ENCODE measurements at regions not wholly inside any gene's neighbourhood (a gene's known extent, or its start where the extent isn't known, plus 50 kb on each side); places are given as distances from the start of the nearest gene placed in this dataset.

DNA sequence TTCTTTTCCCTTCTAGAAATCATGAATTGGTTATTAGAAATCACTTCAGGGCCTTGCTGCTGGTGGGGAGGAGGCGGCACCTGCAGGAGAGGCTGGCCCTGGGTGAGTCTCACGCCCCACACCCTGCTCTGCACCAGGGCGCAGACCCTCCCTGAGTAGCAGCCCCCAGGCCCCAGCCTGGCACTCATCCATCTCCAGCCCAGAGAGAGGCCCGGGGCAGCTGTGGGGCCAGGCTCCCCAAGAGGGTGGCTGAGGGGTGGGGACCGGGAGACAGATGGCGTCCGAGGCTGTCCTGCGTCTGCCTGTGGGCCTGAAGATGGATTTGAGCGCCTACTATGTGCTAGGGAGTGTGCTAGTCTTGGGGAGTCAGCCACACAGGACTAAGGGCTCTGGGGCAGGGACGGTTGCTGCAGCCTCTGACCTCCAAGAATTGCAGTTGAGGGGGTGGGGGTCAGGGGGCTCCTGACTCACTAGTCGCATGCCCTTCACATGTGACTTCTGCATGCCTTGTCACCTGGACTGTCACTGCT is 59.6 kb upstream of the GATA5 start:
- H3K27ac Mint-ChIP-seq, result no peak overlapping the region

DNA sequence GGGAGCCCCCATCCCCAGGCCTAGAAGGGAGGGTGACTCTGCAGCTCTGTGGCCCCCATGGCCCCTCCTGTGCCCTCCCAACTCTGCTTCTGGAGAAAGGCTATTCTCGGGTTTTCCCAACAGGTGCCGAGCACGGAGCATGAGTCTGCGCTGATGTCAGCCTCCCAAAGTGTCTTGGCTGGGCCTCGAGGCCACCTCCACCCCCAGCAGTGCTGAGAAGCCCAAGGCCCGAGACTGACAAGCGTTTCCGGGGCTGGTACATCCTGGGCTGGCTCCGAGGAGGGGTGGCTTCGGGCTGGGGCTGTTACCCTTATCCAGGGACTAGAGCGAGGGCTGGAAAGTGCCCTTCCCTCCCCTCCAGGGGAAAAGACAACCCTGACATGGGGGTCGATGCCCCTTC is 60.2 kb upstream of the GATA5 start:
- CTCF ChIA-PET, result no interaction called here
- DNase-seq (no peak), ATAC-seq (no peak)
- Mint-ChIP-seq H3K27ac (no peak overlapping the region), H3K4me3 (no peak overlapping the region), H3K9me3 (no peaks in the 10 kb centered on the region), H3K36me3 (ENCODE audit: low read depth) (no peaks in the 10 kb centered on the region), H3K27me3 (no peaks in the 10 kb centered on the region), H3K4me1 (ENCODE audit: low read depth) (no peaks in the 10 kb centered on the region)
- TF ChIP-seq, protein P1, sequence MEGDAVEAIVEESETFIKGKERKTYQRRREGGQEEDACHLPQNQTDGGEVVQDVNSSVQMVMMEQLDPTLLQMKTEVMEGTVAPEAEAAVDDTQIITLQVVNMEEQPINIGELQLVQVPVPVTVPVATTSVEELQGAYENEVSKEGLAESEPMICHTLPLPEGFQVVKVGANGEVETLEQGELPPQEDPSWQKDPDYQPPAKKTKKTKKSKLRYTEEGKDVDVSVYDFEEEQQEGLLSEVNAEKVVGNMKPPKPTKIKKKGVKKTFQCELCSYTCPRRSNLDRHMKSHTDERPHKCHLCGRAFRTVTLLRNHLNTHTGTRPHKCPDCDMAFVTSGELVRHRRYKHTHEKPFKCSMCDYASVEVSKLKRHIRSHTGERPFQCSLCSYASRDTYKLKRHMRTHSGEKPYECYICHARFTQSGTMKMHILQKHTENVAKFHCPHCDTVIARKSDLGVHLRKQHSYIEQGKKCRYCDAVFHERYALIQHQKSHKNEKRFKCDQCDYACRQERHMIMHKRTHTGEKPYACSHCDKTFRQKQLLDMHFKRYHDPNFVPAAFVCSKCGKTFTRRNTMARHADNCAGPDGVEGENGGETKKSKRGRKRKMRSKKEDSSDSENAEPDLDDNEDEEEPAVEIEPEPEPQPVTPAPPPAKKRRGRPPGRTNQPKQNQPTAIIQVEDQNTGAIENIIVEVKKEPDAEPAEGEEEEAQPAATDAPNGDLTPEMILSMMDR (IDR thresholded peaks at IDR 0.05), result no peak
- POLR2A ChIA-PET, result no interaction called here
- intact Hi-C loops (cut with micrococcal nuclease), result no loop called here

More for the DNA sequence above, 59.6 kb upstream of the GATA5 start:
- ChIA-PET CTCF (no interaction called here), POLR2A (no interaction called here)
- H3K27me3 Mint-ChIP-seq, result no peaks in the 10 kb centered on the region
- intact Hi-C loops (cut with micrococcal nuclease), result no loop called here
- ATAC-seq (no peak), DNase-seq (no peak)
- H3K4me1 Mint-ChIP-seq (ENCODE audit: low read depth), result no peaks in the 10 kb centered on the region
- H3K4me3 Mint-ChIP-seq, result no peak overlapping the region
- no peaks in the 10 kb centered on the region for H3K9me3 Mint-ChIP-seq
- TF ChIP-seq, protein P1 (IDR thresholded peaks at IDR 0.05), result no peak
- no peaks in the 10 kb centered on the region for H3K36me3 Mint-ChIP-seq (ENCODE audit: low read depth)

DNA sequence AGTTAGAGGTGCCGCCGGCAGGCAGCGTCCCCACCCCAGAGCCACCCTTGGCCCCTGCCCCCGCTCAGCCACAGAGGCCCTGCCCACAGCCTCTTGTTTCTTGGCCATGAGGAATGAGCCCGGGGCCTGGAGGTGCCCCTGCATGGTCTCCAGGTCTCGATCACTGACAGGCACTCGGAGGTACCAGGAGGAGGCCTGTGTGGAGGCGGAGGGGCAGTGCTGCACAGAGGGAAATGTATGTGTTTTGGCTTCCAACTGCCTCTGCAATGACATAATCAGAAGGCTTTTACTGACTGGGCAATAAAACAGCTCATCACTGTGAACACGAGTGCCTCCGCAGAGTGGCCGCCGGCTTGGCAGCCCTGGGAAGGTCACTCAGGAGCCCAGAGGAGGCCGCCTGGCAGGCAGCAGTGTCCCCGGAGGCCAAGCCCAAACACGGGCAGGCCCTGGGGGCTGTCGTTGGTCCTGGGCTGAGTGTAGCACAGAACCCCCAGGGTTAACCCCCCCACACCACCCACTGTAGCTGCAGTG is 61.1 kb upstream of the GATA5 start:
- Mint-ChIP-seq H3K27ac (no peak overlapping the region), H3K36me3 (ENCODE audit: low read depth) (no peaks in the 10 kb centered on the region), H3K4me1 (ENCODE audit: low read depth) (no peaks in the 10 kb centered on the region), H3K9me3 (no peaks in the 10 kb centered on the region), H3K27me3 (no peaks in the 10 kb centered on the region), H3K4me3 (no peak overlapping the region)
- CTCF ChIA-PET, result no interaction called here
- TF ChIP-seq, protein P1 (IDR thresholded peaks at IDR 0.05), result no peak
- POLR2A ChIA-PET, result no interaction called here
- ATAC-seq, result no peak
- intact Hi-C loops (cut with micrococcal nuclease), result no loop called here
- no peak for DNase-seq

GRCh38 chr20:62537649-62538292 is 62.0 kb upstream of the GATA5 start:
- Mint-ChIP-seq H3K27me3 (no peaks in the 10 kb centered on the region), H3K36me3 (ENCODE audit: low read depth) (no peaks in the 10 kb centered on the region), H3K9me3 (no peaks in the 10 kb centered on the region), H3K4me3 (no peak overlapping the region), H3K27ac (no peak overlapping the region), H3K4me1 (ENCODE audit: low read depth) (no peaks in the 10 kb centered on the region)
- POLR2A ChIA-PET, result no interaction called here
- TF ChIP-seq, protein P1 (IDR thresholded peaks at IDR 0.05), result no peak
- ATAC-seq (no peak), DNase-seq (no peak)
- intact Hi-C loops (cut with micrococcal nuclease), result no loop called here
- CTCF ChIA-PET, result no interaction called here

- no peak overlapping the region for H3K4me3 Mint-ChIP-seq
Measured at GRCh38 chr20:62539198-62540045, 63.6 kb upstream of the GATA5 start.

More at GRCh38 chr20:62539198-62540045, 63.6 kb upstream of the GATA5 start:
- CTCF ChIA-PET, result interaction anchor here (1.3 to 1.4 kb wide), 2 partner anchors 9 to 40 kb away, joined by 3 to 5 read pairs; no protein-coding TSS in a partner anchor
- Mint-ChIP-seq H3K4me1 (ENCODE audit: low read depth) (no peaks in the 10 kb centered on the region), H3K27ac (no peak overlapping the region), H3K27me3 (no peaks in the 10 kb centered on the region), H3K36me3 (ENCODE audit: low read depth) (no peaks in the 10 kb centered on the region), H3K9me3 (no peaks in the 10 kb centered on the region)
- no peak for ATAC-seq
- POLR2A ChIA-PET, result interaction anchor here (0.5 kb wide), 1 partner anchor 12 kb away, joined by 3 read pairs; no protein-coding TSS in a partner anchor
- intact Hi-C loops (cut with micrococcal nuclease), result no loop called here
- TF ChIP-seq, protein P1 (IDR thresholded peaks at IDR 0.05), result no peak
- DNase-seq, result no peak

All from activated CD8-positive, alpha-beta T cell treated with anti-CD3 and anti-CD28 coated beads for 36 hours (primary cell).